Smooth muscle cell (in vitro differentiated cells): ENCODE measurements at regions not wholly inside any gene's neighbourhood (a gene's known extent, or its start where the extent isn't known, plus 50 kb on each side); places are given as distances from the start of the nearest gene placed in this dataset.

Experiments
- DNase-seq: peaks from one replicate; lab custom pipeline; 2025; ENCODE audit not compliant: unreplicated experiment; lab: John Stamatoyannopoulos, UW
- H2AFZ ChIP-seq: fragments of 200-600 bp; sonication (generic); 2 replicates; pipeline ENCODE4 v1.6.0; 2016; ENCODE audit warnings: antibody characterized with exemption, low read depth, mild to moderate bottlenecking
- H3F3A ChIP-seq: fragments of 200-600 bp; sonication (generic); 2 replicates; pipeline ENCODE4 v1.6.0; 2017; ENCODE audit warnings: antibody characterized with exemption, low read depth
- H3K27ac ChIP-seq: fragments of 200-600 bp; sonication (generic); 2 replicates; pipeline ENCODE4 v1.5.1; 2016; ENCODE audit warnings: low read depth, mild to moderate bottlenecking
- H3K27me3 ChIP-seq: fragments of 200-600 bp; sonication (generic); 2 replicates; pipeline ENCODE4 v1.6.1; 2016; ENCODE audit warnings: low read depth, mild to moderate bottlenecking
- H3K36me3 ChIP-seq: fragments of 200-600 bp; sonication (generic); 2 replicates; pipeline ENCODE4 v1.5.1; 2016; ENCODE audit warnings: low read depth
- H3K4me1 ChIP-seq: fragments of 200-600 bp; sonication (generic); 2 replicates; pipeline ENCODE4 v1.5.1; 2016; ENCODE audit warnings: low read depth
- H3K4me2 ChIP-seq: fragments of 200-600 bp; sonication (generic); 2 replicates; pipeline ENCODE4 v1.6.0; 2016; ENCODE audit warnings: mild to moderate bottlenecking
- H3K4me3 ChIP-seq: fragments of 200-600 bp; sonication (generic); 2 replicates; pipeline ENCODE4 v1.5.1; 2016; ENCODE audit warnings: mild to moderate bottlenecking
- H3K79me2 ChIP-seq: fragments of 200-600 bp; sonication (generic); 2 replicates; pipeline ENCODE4 v1.6.0; 2016; ENCODE audit warnings: low read depth, mild to moderate bottlenecking
- H3K9ac ChIP-seq: fragments of 200-600 bp; sonication (generic); 2 replicates; pipeline ENCODE4 v1.6.0; 2016; ENCODE audit warnings: low read depth
- H3K9me3 ChIP-seq: fragments of 200-600 bp; sonication (generic); replicated peaks from 2 replicates; pipeline ENCODE4 v1.5.1; 2016; ENCODE audit warnings: low read depth
- H4K20me1 ChIP-seq: fragments of 200-600 bp; sonication (generic); 2 replicates; pipeline ENCODE4 v1.6.0; 2016; ENCODE audit warnings: low read depth
- CTCF ChIP-seq: fragments of 200-600 bp; sonication (generic); IDR thresholded peaks from 2 replicates; pipeline ENCODE4 v1.5.1; 2017; ENCODE audit warnings: borderline replicate concordance, mild to moderate bottlenecking, antibody characterized with exemption; ENCODE audit not compliant: insufficient read depth, poor library complexity, severe bottlenecking
- WGBS: methylation state at CpG from one replicate; pipeline ENCODE4 v1.1.7; 2016; ENCODE audit warnings: low lambda C conversion rate; 5-methylcytosine and 5-hydroxymethylcytosine counted together

GRCh38 chr18:71865888-71866287 lies 678.3 kb downstream of the CBLN2 start:
- no peak overlapping the region for H3K4me3 ChIP-seq
- no peaks in the 10 kb centered on the region for H3K4me1 ChIP-seq
- H3K9me3 ChIP-seq, result no peaks in the 10 kb centered on the region
- TF ChIP-seq CTCF, result no peak
- H4K20me1 ChIP-seq, result no peaks in the 10 kb centered on the region
- 94% methylated on average over 5 of the region's 5 CpGs for WGBS
- H3K9ac ChIP-seq, result no peak overlapping the region
- no peak overlapping the region for H3K27ac ChIP-seq
- H2AFZ ChIP-seq, result no peak overlapping the region
- no peaks in the 10 kb centered on the region for H3K27me3 ChIP-seq
- DNase-seq, result no peak
- no peaks in the 10 kb centered on the region for H3K79me2 ChIP-seq
- no peaks in the 10 kb centered on the region for H3F3A ChIP-seq
- no peak overlapping the region for H3K4me2 ChIP-seq
- no peaks in the 10 kb centered on the region for H3K36me3 ChIP-seq

- Histone ChIP-seq H3K27me3 (no peaks in the 10 kb centered on the region), H3K36me3 (no peaks in the 10 kb centered on the region), H4K20me1 (no peaks in the 10 kb centered on the region), H3K4me1 (no peaks in the 10 kb centered on the region), H3K9me3 (peaks cover 4% of the 10 kb centered on the region), H3K9ac (no peak overlapping the region), H3K79me2 (no peaks in the 10 kb centered on the region), H2AFZ (no peak overlapping the region), H3K27ac (no peak overlapping the region), H3F3A (no peaks in the 10 kb centered on the region), H3K4me3 (no peak overlapping the region), H3K4me2 (no peak overlapping the region)
- WGBS, result 84% methylated on average over 1 of the region's 1 CpG
- no peak for TF ChIP-seq CTCF
- no peak for DNase-seq
These were observed 693.5 kb downstream of the CBLN2 start for GRCh38 chr18:71850602-71851001.

GRCh38 chr18:71849407-71849806 lies 694.7 kb downstream of the CBLN2 start:
- no peak overlapping the region for H3K9ac ChIP-seq
- no peaks in the 10 kb centered on the region for H3K9me3 ChIP-seq
- no peak overlapping the region for H3K27ac ChIP-seq
- no peak overlapping the region for H2AFZ ChIP-seq
- no peaks in the 10 kb centered on the region for H3K36me3 ChIP-seq
- H3K4me2 ChIP-seq, result no peak overlapping the region
- no peak for TF ChIP-seq CTCF
- WGBS, result 88% methylated on average over 4 of the region's 4 CpGs
- no peaks in the 10 kb centered on the region for H3K79me2 ChIP-seq
- H3K4me3 ChIP-seq, result no peak overlapping the region
- no peaks in the 10 kb centered on the region for H4K20me1 ChIP-seq
- H3F3A ChIP-seq, result no peaks in the 10 kb centered on the region
- H3K4me1 ChIP-seq, result no peaks in the 10 kb centered on the region
- no peak for DNase-seq
- no peaks in the 10 kb centered on the region for H3K27me3 ChIP-seq

- no peaks in the 10 kb centered on the region for H3K9me3 ChIP-seq
- no peak overlapping the region for H3K4me3 ChIP-seq
- no peak overlapping the region for H3K27ac ChIP-seq
- no peak overlapping the region for H2AFZ ChIP-seq
- no peaks in the 10 kb centered on the region for H3F3A ChIP-seq
- no peaks in the 10 kb centered on the region for H4K20me1 ChIP-seq
- no peak overlapping the region for H3K9ac ChIP-seq
- H3K4me1 ChIP-seq, result no peaks in the 10 kb centered on the region
- H3K79me2 ChIP-seq, result no peaks in the 10 kb centered on the region
- TF ChIP-seq CTCF, result no peak
- 82% methylated on average over 2 of the region's 2 CpGs for WGBS
- H3K27me3 ChIP-seq, result no peaks in the 10 kb centered on the region
- no peaks in the 10 kb centered on the region for H3K36me3 ChIP-seq
- no peak overlapping the region for H3K4me2 ChIP-seq
- no peak for DNase-seq
These were observed 697.4 kb downstream of the CBLN2 start for GRCh38 chr18:71846716-71847115.
